KBM-7 (cell line): ENCODE measurements at regions not wholly inside any gene's neighbourhood (a gene's known extent, or its start where the extent isn't known, plus 50 kb on each side); places are given as distances from the start of the nearest gene placed in this dataset.

Experiments
- DNase-seq: peaks from one replicate; pipeline ENCODE4 v3.0.0-alpha.2; 2015
- in situ Hi-C: fragments of 300-500 bp; cut with MboI; formaldehyde crosslinking; loops from 2 replicates; pipeline ENCODE4 v1.14.3; 2020; ENCODE audit warnings: low sequenced_read_pairs, low pct_unique_long_range_greater_than_20kb, mixed read lengths

- no peak for DNase-seq
- in situ Hi-C loops = no loop called here
Observed at GRCh38 chr3:135310317-135310716, 515.3 kb downstream of the EPHB1 start.

GRCh38 chr3:135311699-135312098 is 516.6 kb downstream of the EPHB1 start:
- DNase-seq = no peak
- in situ Hi-C loops = no loop called here

DNA sequence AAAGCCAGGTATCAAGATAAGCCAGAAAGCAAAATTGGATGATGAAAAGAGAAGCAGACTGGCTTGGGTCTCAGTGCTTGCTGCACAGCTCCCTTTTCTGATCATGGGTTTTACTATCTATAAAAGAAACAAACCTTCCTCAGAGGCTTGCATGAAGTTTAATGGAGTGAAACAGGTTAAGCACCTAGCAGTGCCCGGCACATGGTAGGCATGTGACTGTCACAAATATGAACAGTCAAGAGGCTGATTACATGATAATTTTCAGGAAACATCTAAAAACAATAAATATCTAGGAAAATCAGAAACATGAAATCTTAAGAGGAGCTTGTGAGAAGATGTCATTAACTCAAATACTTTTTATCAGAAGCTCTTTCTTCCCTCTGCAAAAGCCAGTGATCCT is 519.2 kb downstream of the EPHB1 start:
- no peak for DNase-seq
- in situ Hi-C loops = no loop called here

DNA sequence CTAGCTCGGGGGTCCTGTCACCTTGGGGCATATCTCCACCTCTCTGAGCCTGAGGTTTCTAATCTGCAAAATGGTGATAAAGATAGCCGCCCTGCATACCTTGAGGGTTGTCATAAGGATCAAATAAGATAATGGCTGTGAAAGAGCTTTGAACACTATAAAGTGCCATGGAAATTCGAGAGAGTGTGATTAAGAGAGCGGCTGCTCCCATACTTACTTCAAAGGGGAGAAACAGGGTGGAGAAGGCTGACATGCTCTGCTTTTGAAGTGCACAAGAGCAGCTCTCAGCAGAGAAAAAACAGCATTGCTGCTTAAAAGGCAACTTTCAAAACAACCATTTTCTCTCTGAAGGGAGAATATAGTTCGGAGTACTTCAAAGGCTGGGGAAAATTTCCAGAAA is 529.2 kb downstream of the EPHB1 start:
- DNase-seq = no peak
- in situ Hi-C loops = no loop called here

DNA sequence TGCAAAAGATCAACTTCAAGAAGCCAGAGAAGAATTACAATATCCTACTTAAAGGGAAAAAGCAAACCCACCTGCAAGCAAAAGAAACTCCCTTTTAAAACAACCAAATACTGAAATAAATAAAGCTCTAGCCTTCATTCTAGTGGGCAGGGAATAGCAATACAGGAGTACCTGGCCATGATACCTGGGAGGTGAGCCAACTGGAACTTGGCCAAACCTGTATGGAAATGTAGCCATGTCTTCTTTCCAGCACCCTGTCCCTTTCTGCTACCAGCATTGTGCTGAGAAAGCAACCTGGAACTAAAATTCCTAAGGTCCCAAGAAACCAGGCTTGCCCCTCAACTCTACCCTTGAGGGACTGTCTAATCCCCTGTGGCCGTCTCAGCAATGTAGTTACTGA is 530.0 kb downstream of the EPHB1 start:
- DNase-seq = no peak
- in situ Hi-C loops = no loop called here

DNA sequence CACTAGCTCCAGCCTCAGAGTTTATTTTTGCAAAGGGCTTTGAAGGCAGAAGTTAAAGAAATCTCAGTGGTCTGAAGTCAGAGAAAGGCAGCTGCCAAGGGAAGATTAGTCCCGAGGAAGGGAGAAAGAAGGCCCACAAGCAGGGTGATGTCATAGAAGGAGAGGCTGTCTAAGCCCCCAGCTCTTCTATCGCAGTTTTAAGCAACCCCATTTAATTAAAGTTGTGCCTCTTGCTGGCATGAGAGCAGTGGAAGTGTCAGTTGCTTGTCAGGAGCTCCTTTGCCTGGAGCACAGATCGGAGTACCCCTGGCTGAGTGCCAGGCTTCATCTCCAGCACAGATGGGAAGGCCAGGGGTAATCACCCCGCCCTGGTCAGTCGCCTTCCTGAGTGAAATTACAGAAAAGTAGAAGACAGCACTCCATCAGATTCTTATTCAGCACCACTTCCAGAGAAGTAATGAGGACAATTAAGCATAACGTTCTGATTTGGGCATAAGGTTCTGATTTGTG is 530.7 kb downstream of the EPHB1 start:
- no peak for DNase-seq
- in situ Hi-C loops = no loop called here

- DNase-seq = no peak
- in situ Hi-C loops = no loop called here
Observed at GRCh38 chr3:135326851-135327250, 531.8 kb downstream of the EPHB1 start.

DNA sequence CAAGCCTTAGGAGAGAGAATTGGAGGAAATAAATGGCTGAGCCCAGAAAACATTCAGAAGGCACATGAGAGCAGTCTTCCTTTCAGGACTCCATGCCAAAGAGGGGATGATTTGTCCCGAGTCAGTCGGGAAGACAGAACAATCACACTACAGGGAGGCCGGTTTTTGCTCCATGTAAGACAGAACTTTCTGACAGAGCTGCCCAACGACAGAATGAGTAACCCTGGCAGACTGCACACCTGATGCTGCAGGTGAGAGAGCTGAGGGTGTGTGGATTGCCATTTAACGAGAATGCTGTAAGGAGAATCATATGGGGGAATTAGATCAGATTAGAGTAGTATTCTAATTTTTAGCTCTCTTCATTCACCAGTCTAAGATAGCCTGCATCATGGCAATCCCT is 533.0 kb downstream of the EPHB1 start:
- DNase-seq = no peak
- in situ Hi-C loops = no loop called here

GRCh38 chr3:135329479-135329878 is 534.4 kb downstream of the EPHB1 start:
- no peak for DNase-seq
- in situ Hi-C loops = no loop called here

GRCh38 chr3:135337192-135337591 is 542.1 kb downstream of the EPHB1 start:
- in situ Hi-C loops = no loop called here
- DNase-seq = no peak

DNA sequence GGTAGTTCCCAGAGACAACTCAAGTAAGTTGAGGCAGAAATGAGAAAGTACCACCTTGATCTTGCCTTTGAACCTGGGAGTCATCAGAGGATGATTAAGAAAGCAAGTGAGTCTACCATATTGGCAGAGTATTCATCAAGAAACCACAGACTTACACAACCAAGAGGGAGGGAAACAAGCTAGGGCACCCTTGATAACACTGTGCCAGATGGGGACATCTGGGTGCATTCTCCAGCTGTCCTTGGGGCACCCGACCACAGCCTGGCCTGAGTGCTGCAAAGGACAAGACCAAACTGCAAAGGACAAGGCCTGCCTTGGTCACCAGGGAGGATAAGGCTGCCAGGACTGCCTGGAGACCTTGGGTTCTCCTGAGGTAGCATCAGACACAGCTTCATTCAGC is 553.6 kb downstream of the EPHB1 start:
- in situ Hi-C loops = no loop called here

DNA sequence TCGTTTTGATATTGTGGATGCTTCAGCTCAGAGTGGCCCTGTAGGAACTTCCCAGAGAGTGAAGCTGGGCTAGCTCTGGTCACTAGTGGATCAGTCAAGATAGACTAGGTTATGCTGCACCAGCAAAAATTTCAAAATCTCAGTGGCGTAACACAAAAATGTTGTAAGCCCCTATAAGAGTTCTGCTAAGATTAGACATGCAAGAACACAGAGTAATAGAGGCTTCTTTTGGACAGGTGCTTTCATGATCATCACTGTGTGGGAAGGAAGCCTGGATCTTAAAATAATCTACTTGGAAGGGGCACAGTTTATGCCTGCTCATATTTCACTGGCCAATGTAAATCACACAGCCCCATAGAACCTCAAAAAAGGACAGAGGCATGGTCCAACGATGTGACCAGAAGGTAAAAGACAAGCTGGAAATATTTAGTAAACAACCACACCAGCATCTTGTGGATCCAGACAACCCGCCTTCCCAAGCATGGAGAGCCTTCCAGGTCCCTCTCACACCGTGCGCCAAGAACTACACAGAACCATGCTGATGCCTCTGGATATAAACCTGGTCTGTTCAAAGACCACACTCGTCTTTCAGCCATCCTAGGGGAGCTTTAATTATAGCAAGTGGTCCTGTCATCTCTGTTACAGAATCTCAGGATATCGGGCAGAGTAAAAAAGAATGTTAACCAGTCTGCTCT is 554.3 kb downstream of the EPHB1 start:
- DNase-seq = no peak
- in situ Hi-C loops = no loop called here

More for the DNA sequence above, 553.6 kb downstream of the EPHB1 start:
- DNase-seq = no peak

GRCh38 chr3:135352213-135352612 is 557.2 kb downstream of the EPHB1 start:
- in situ Hi-C loops = no loop called here

GRCh38 chr3:135362889-135363288 is 567.8 kb downstream of the EPHB1 start:
- in situ Hi-C loops = no loop called here

More at GRCh38 chr3:135352213-135352612, 557.2 kb downstream of the EPHB1 start:
- no peak for DNase-seq

GRCh38 chr3:135364676-135365075 is 569.6 kb downstream of the EPHB1 start:
- no peak for DNase-seq
- in situ Hi-C loops = no loop called here

More at GRCh38 chr3:135362889-135363288, 567.8 kb downstream of the EPHB1 start:
- no peak for DNase-seq

GRCh38 chr3:135366816-135367215 is 571.8 kb downstream of the EPHB1 start:
- no peak for DNase-seq
- in situ Hi-C loops = no loop called here

GRCh38 chr3:135368316-135368715 is 573.3 kb downstream of the EPHB1 start:
- DNase-seq = peak; percentile 0
- in situ Hi-C loops = no loop called here

- in situ Hi-C loops = no loop called here
- DNase-seq = no peak
Observed at GRCh38 chr3:135368781-135369180, 573.7 kb downstream of the EPHB1 start.

DNA sequence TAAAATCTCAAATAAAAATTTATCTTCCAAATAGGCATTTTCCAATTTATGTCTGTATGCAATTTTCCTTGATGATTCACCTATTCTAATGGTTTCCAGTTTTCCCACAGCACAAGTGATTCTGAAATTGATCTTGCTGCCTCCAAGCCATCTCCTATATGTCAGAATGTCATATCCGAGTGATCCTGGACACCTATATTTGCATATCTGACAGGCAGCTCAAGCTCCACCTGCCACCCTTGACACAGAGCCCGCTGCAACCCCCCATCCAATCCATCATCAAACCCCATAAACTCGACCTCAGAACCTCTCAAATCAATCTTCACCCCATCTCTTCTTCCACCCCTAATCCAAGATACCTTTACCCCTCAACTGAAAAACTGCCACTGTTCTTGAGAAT is 579.5 kb downstream of the EPHB1 start:
- no peak for DNase-seq
- in situ Hi-C loops = no loop called here

GRCh38 chr3:135382188-135382587 is 583.3 kb upstream of the PPP2R3A start:
- in situ Hi-C loops = no loop called here
- no peak for DNase-seq

- DNase-seq = no peak
- in situ Hi-C loops = no loop called here
Observed at GRCh38 chr3:135382621-135383020, 582.9 kb upstream of the PPP2R3A start.
